H1 (cell line): ENCODE measurements at regions not wholly inside any gene's neighbourhood (a gene's known extent, or its start where the extent isn't known, plus 50 kb on each side); places are given as distances from the start of the nearest gene placed in this dataset.

Experiments
- CTCF ChIA-PET: fragments of 300-600 bp; sonication (Branson Sonifier 250); formaldehyde crosslinking; loops from one replicate; lab custom pipeline; 2021; ENCODE audit not compliant: partially characterized antibody; lab: Charles Lee
- POLR2A ChIA-PET: fragments of 300-600 bp; sonication (Branson Sonifier 250); formaldehyde crosslinking; loops from one replicate; lab custom pipeline; 2021; ENCODE audit warnings: inconsistent platforms; ENCODE audit not compliant: partially characterized antibody; lab: Charles Lee
- DNase-seq, 2 experiments: peaks; one replicate each; pipeline versions ENCODE4 v3.0.0 to v3.0.0-alpha.2; 2010 to 2022; ENCODE audit warnings: low spot score in 2 of 2, low read depth in 1 of 2, mixed read lengths in 1 of 2
- FAIRE-seq: peaks from 2 replicates; lab custom pipeline; 2011; peaks lifted over from hg19 to GRCh38; lab: Jason Lieb, UNC
- H2AFZ ChIP-seq: 2 replicates; pipeline ENCODE4 v1.8.1; 2012; ENCODE audit warnings: low read length, inconsistent platforms
- H2AK5ac ChIP-seq: 2 replicates; pipeline ENCODE4 v1.6.1; 2013; ENCODE audit warnings: low read depth, low read length
- H2BK120ac ChIP-seq: replicated peaks from 2 replicates; pipeline ENCODE3; 2013; ENCODE audit warnings: low read depth, low read length, inconsistent platforms
- H2BK12ac ChIP-seq: 2 replicates; pipeline ENCODE4 v1.6.1; 2013; ENCODE audit warnings: low read depth, low read length
- H2BK15ac ChIP-seq: 2 replicates; pipeline ENCODE4 v1.6.1; 2013; ENCODE audit warnings: low read length
- H2BK20ac ChIP-seq: 2 replicates; pipeline ENCODE4 v1.6.1; 2013; ENCODE audit warnings: low read length
- H2BK5ac ChIP-seq: 2 replicates; pipeline ENCODE4 v1.6.1; 2013; ENCODE audit warnings: low read depth, low read length
- H3K14ac ChIP-seq: 2 replicates; pipeline ENCODE4 v1.6.1; 2013; ENCODE audit warnings: inconsistent platforms; ENCODE audit not compliant: insufficient read length
- H3K18ac ChIP-seq: 2 replicates; pipeline ENCODE4 v1.6.1; 2013; ENCODE audit warnings: low read length; ENCODE audit errors: extremely low read depth
- H3K23ac ChIP-seq: 2 replicates; pipeline ENCODE4 v1.6.1; 2013; ENCODE audit warnings: inconsistent platforms; ENCODE audit not compliant: insufficient read length
- H3K23me2 ChIP-seq: 2 replicates; pipeline ENCODE4 v1.6.1; 2013; ENCODE audit warnings: low read depth, low read length
- H3K27ac ChIP-seq: 2 replicates; pipeline ENCODE4 v1.6.1; 2011; ENCODE audit warnings: low read depth, low read length, inconsistent platforms
- H3K27me3 ChIP-seq, 4 experiments: replicated peaks in 1 of 4; 1 replicate in 1 of 4; 2 replicates in 3 of 4; pipeline versions ENCODE4 v1.6.1 to v1.8.1; 2011 to 2013; ENCODE audit warnings: low read length in 3 of 4, mild to moderate bottlenecking in 3 of 4, inconsistent platforms in 2 of 4, mixed read lengths in 2 of 4, moderate library complexity in 1 of 4; ENCODE audit not compliant: control insufficient read depth in 3 of 4, insufficient read depth in 3 of 4; ENCODE audit errors: extremely low read depth in 1 of 4
- H3K36me3 ChIP-seq, 4 experiments: 2 replicates each; pipeline versions ENCODE4 v1.6.1 to v1.8.1; 2011 to 2013; ENCODE audit warnings: mild to moderate bottlenecking in 4 of 4, low read length in 3 of 4, moderate library complexity in 2 of 4, control low read depth in 1 of 4, inconsistent platforms in 1 of 4; ENCODE audit not compliant: insufficient read depth in 4 of 4, control insufficient read depth in 2 of 4
- H3K4ac ChIP-seq: replicated peaks from 2 replicates; pipeline ENCODE3; 2013; ENCODE audit warnings: low read length, low read depth, mixed read lengths, inconsistent platforms; ENCODE audit not compliant: insufficient read length
- H3K4me1 ChIP-seq, 4 experiments: replicated peaks in 1 of 4; 1 replicate in 1 of 4; 2 replicates in 3 of 4; pipeline versions ENCODE4 v1.6.1 to v1.8.1; 2011 to 2013; ENCODE audit warnings: low read length in 3 of 4, inconsistent platforms in 2 of 4, mixed read lengths in 1 of 4; ENCODE audit not compliant: insufficient read depth in 4 of 4, control insufficient read depth in 3 of 4
- H3K4me2 ChIP-seq, 2 experiments: 2 replicates each; pipeline versions ENCODE4 v1.6.1 to v1.8.1; 2011 to 2013; ENCODE audit warnings: low read depth in 2 of 2, low read length in 2 of 2, control low read depth in 1 of 2, inconsistent platforms in 1 of 2, mild to moderate bottlenecking in 1 of 2; ENCODE audit not compliant: insufficient read depth in 1 of 2
- H3K4me3 ChIP-seq, 4 experiments: fragments of 200-600, 300-600 bp in 1 of 4; sonication (generic), shearing (Covaris generic), sonication (Bioruptor Twin) in 1 of 4; 2 replicates each; pipeline versions ENCODE4 v1.5.1 to v1.8.1; 2011 to 2016; ENCODE audit warnings: low read length in 4 of 4, low read depth in 3 of 4, control low read depth in 2 of 4, inconsistent platforms in 2 of 4, mild to moderate bottlenecking in 2 of 4, mixed read lengths in 1 of 4, moderate library complexity in 1 of 4; ENCODE audit not compliant: insufficient read depth in 2 of 4; ENCODE audit errors: extremely low read depth in 1 of 4
- H3K56ac ChIP-seq: replicated peaks from 2 replicates; pipeline ENCODE3; 2013; ENCODE audit warnings: low read depth, mild to moderate bottlenecking, mixed read lengths, low read length, inconsistent platforms; ENCODE audit not compliant: insufficient read length
- H3K79me1 ChIP-seq: 2 replicates; pipeline ENCODE4 v1.6.1; 2013; ENCODE audit warnings: low read depth, low read length, control low read depth
- H3K79me2 ChIP-seq, 2 experiments: 2 replicates each; pipeline versions ENCODE4 v1.6.1 to v1.8.1; 2012 to 2013; ENCODE audit warnings: low read length in 2 of 2, mild to moderate bottlenecking in 2 of 2, inconsistent platforms in 1 of 2; ENCODE audit not compliant: insufficient read depth in 2 of 2, control insufficient read depth in 1 of 2
- H3K9ac ChIP-seq, 4 experiments: replicated peaks in 1 of 4; 1 replicate in 1 of 4; 2 replicates in 3 of 4; pipeline versions ENCODE4 v1.6.1 to v1.8.1; 2011 to 2013; ENCODE audit warnings: low read depth in 3 of 4, low read length in 3 of 4, control low read depth in 2 of 4, mild to moderate bottlenecking in 2 of 4, moderate library complexity in 2 of 4, inconsistent platforms in 1 of 4; ENCODE audit errors: extremely low read depth in 1 of 4
- H3K9me3 ChIP-seq, 2 experiments: 2 replicates each; pipeline versions ENCODE4 v1.6.1 to v1.8.1; 2012 to 2013; ENCODE audit warnings: mild to moderate bottlenecking in 2 of 2, moderate library complexity in 2 of 2, control low read depth in 1 of 2, inconsistent platforms in 1 of 2, low read depth in 1 of 2, low read length in 1 of 2, mixed read lengths in 1 of 2; ENCODE audit not compliant: insufficient read depth in 2 of 2
- H4K20me1 ChIP-seq, 2 experiments: replicated peaks in 1 of 2; 2 replicates each; pipeline versions ENCODE3 to v1.8.1; 2011 to 2013; ENCODE audit warnings: inconsistent platforms in 2 of 2, low read length in 2 of 2, mild to moderate bottlenecking in 1 of 2; ENCODE audit not compliant: insufficient read depth in 2 of 2, control insufficient read depth in 1 of 2
- H4K5ac ChIP-seq: 2 replicates; pipeline ENCODE4 v1.6.1; 2013; ENCODE audit warnings: low read length, low read depth, mixed read lengths, inconsistent platforms; ENCODE audit not compliant: insufficient read length
- H4K8ac ChIP-seq: 2 replicates; pipeline ENCODE4 v1.8.0; 2013; ENCODE audit warnings: mild to moderate bottlenecking, moderate library complexity, low read length, inconsistent platforms; ENCODE audit not compliant: insufficient read depth; ENCODE audit errors: extremely low read depth
- H4K91ac ChIP-seq: replicated peaks from 2 replicates; pipeline ENCODE3; 2013; ENCODE audit warnings: low read length, mixed read lengths, inconsistent platforms; ENCODE audit not compliant: insufficient read length
- CBX5 ChIP-seq: fragments of 300-800, 300-1000 bp; sonication (generic); IDR thresholded peaks from 2 replicates; pipeline ENCODE4 v1.7.1; 2016; ENCODE audit warnings: antibody characterized with exemption, low read length, low read depth
- EZH2 ChIP-seq: fragments of 200-600 bp; sonication (generic); IDR thresholded peaks from 2 replicates; pipeline ENCODE4 v1.7.1; 2012; ENCODE audit warnings: low read depth, mild to moderate bottlenecking, moderate library complexity, low read length, inconsistent platforms; ENCODE audit not compliant: severe bottlenecking
- FOSL1 ChIP-seq: IDR thresholded peaks from 2 replicates; pipeline ENCODE4 v1.6.1; 2011; ENCODE audit warnings: mild to moderate bottlenecking, low read depth, low read length, moderate library complexity; ENCODE audit not compliant: insufficient read depth
- SAP30 ChIP-seq: fragments of 300-600 bp; sonication (generic); IDR thresholded peaks from 2 replicates; pipeline ENCODE4 v1.7.1; 2012; ENCODE audit warnings: low read length, moderate library complexity, mild to moderate bottlenecking, inconsistent platforms; ENCODE audit not compliant: insufficient read depth, insufficient replicate concordance
- WGBS, 2 experiments: shearing (Covaris generic) in 1 of 2; methylation state at CpG; one replicate each; pipeline versions ENCODE4 v1.1.6 to v1.1.7; 2013 to 2015; ENCODE audit warnings: low lambda C conversion rate in 2 of 2, mixed read lengths in 2 of 2, inconsistent platforms in 1 of 2, low coverage in 1 of 2, missing lambda C conversion rate in 1 of 2; ENCODE audit not compliant: insufficient replicate concordance in 2 of 2, insufficient coverage in 1 of 2, insufficient read length in 1 of 2; ENCODE audit errors: extremely low coverage in 1 of 2, missing lambda C conversion rate in 1 of 2; 5-methylcytosine and 5-hydroxymethylcytosine counted together

DNA sequence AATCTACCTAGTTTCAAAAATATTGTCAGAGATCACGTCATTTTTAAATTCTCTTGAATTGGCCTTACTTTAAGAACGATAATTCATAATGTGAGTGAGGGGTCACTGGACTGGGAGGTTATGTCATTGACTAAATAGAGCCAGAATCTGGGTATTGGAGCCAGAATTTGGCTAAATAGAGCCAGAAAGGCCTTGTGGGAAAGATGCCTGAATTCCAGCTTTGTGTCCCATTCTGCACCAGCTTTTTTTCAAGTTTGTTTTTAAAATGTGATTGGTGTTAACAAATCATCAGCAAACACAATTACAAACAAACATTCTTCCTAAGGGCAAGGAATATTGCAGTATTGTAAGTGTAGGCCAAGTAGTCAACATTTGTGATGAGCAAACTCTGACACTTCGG is 233.2 kb upstream of the PRKCQ start:
- POLR2A ChIA-PET: no interaction called here

More for the DNA sequence above, 233.2 kb upstream of the PRKCQ start:
- Histone ChIP-seq H3K79me1 (no peaks in the 10 kb centered on the region), H2BK120ac (no peak overlapping the region), H4K8ac (no peak overlapping the region), H2BK15ac (no peak overlapping the region), H3K4me1 (peaks cover 0 to 12% (median 2%) of the 10 kb centered on the region in 4 experiments; a peak in 5 of 7 replicates), H3K9me3 (peaks cover 15 to 18% of the 10 kb centered on the region in 2 experiments; a peak in 3 of 4 replicates), H2AK5ac (no peak overlapping the region; the same call in 1 of the 2 replicates), H3K27ac (no peak overlapping the region), H3K18ac (no peak overlapping the region), H3K14ac (no peak overlapping the region), H4K91ac (no peak overlapping the region), H2BK5ac (no peak overlapping the region), H2BK20ac (no peak overlapping the region), H3K4ac (no peak overlapping the region), H2BK12ac (no peak overlapping the region), H3K4me2 (no peak overlapping the region), H3K36me3 (peaks cover 0 to 7% (median 3%) of the 10 kb centered on the region in 4 experiments; a peak in 3 of 8 replicates), H4K20me1 (no peaks in the 10 kb centered on the region), H3K23ac (no peak overlapping the region), H3K79me2 (no peaks in the 10 kb centered on the region), H3K9ac (no peak overlapping the region), H2AFZ (no peak overlapping the region), H3K56ac (no peak overlapping the region), H3K4me3 (no peak overlapping the region), H4K5ac (no peak overlapping the region), H3K27me3 (no peaks in the 10 kb centered on the region), H3K23me2 (no peaks in the 10 kb centered on the region)
- FAIRE-seq (no peak), DNase-seq (no peak)
- WGBS, 2 experiments: 52% methylated on average over 3 of the region's 3 CpGs; no CpG with 5 or more reads in 1 of the 2 experiments
- CTCF ChIA-PET: interaction anchor here (0.9 kb wide), 1 partner anchor 894 kb away, joined by 3 read pairs; no protein-coding TSS in a partner anchor
- no peak for TF ChIP-seq CBX5
- TF ChIP-seq SAP30: no peak
- TF ChIP-seq FOSL1: no peak
- no peak for TF ChIP-seq EZH2
